SK-N-MC (cell line): ENCODE measurements at regions not wholly inside any gene's neighbourhood (a gene's known extent, or its start where the extent isn't known, plus 50 kb on each side); places are given as distances from the start of the nearest gene placed in this dataset.
A peak's percentile ranks its signal among the peaks of the same experiment; 100 is the strongest.

Source experiments
- DNase-seq: peaks from one replicate; pipeline ENCODE4 v3.0.0-alpha.2; 2011; ENCODE audit warnings: low read depth, low spot score
- H3K27ac ChIP-seq: fragments of 200-600 bp; sonication (generic); 2 replicates; pipeline ENCODE4 v1.5.1; 2016; ENCODE audit warnings: mixed run types
- H3K36me3 ChIP-seq: fragments of 200-600 bp; sonication (generic); 2 replicates; pipeline ENCODE4 v1.6.1; 2017; ENCODE audit warnings: antibody characterized with exemption, low read length, mixed read lengths; ENCODE audit not compliant: insufficient read depth
- H3K4me3 ChIP-seq: fragments of 200-600 bp; sonication (generic); 2 replicates; pipeline ENCODE4 v1.5.1; 2016
- H3K9ac ChIP-seq: fragments of 200-600 bp; sonication (generic); 2 replicates; pipeline ENCODE4 v1.8.0; 2017; ENCODE audit warnings: mixed run types, mixed read lengths; ENCODE audit not compliant: insufficient read length
- H3K9me3 ChIP-seq: fragments of 200-600 bp; sonication (generic); 2 replicates; pipeline ENCODE4 v1.6.1; 2017; ENCODE audit warnings: low read depth, mild to moderate bottlenecking, antibody characterized with exemption, low read length, moderate library complexity, mixed read lengths
- EZH2 ChIP-seq: fragments of 200-600 bp; sonication (generic); IDR thresholded peaks from one replicate; pipeline ENCODE4 v1.6.1; 2017; ENCODE audit warnings: antibody characterized with exemption
- FOXP2 ChIP-seq: optimal IDR thresholded peaks from 2 replicates; pipeline ENCODE3; 2011; ENCODE audit warnings: mild to moderate bottlenecking, moderate library complexity; ENCODE audit not compliant: insufficient read depth; ENCODE audit errors: extremely low read length, control extremely low read depth
- POLR2AphosphoS5 ChIP-seq: IDR thresholded peaks from 2 replicates; pipeline ENCODE4 v1.6.1; 2012; ENCODE audit warnings: mild to moderate bottlenecking, low read depth, low read length, borderline replicate concordance

DNA sequence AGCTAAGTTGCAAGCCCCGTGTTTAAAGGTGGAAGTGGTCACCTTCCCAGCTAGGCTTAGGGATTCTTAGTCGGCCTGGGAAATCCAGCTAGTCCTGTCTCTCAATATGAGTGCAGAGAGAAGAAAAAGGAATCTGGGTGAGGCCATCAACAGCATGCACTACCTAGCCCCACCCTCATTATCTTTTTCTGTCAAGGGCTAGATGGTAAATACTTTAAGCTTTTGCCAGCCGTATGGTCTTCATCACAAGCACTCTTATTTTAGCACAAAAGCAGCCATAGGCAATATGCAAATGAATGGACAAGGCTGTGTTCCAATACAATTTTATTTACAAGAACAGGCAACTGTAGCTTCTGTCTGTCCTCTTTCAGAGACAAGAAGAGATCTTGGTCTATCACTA, 282.9 kb downstream of the ZNF674 start:
- no peak overlapping the region for H3K9ac ChIP-seq
- H3K4me3 ChIP-seq = no peak overlapping the region
- no peaks in the 10 kb centered on the region for H3K9me3 ChIP-seq
- DNase-seq = no peak
- no peaks in the 10 kb centered on the region for H3K36me3 ChIP-seq
- no peak overlapping the region for H3K27ac ChIP-seq
- TF ChIP-seq FOXP2 (no peak), EZH2 (no peak), POLR2AphosphoS5 (no peak)

DNA sequence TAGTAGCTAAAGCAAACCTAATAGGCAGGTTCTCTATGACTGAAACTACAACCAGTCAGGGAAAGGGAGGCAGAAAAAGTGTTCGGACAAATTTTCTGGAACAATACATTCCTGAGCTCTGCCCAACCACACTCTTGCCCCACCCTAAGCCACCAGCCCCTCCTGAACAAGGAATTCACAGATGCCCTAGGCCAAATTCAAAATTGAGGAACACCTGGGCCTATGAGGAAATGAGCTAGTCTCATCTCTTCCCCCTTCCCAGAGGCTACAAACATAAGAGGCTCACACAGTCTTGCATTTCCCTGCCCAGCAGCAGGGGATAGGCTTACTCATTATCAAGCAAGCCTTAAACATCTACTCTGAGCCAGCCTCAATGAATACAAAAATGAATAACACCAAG, 284.7 kb downstream of the ZNF674 start:
- H3K27ac ChIP-seq = no peak overlapping the region
- TF ChIP-seq POLR2AphosphoS5 (no peak), EZH2 (no peak), FOXP2 (no peak)
- no peak for DNase-seq
- no peak overlapping the region for H3K4me3 ChIP-seq
- H3K9me3 ChIP-seq = no peaks in the 10 kb centered on the region
- no peak overlapping the region for H3K9ac ChIP-seq
- no peaks in the 10 kb centered on the region for H3K36me3 ChIP-seq

DNA sequence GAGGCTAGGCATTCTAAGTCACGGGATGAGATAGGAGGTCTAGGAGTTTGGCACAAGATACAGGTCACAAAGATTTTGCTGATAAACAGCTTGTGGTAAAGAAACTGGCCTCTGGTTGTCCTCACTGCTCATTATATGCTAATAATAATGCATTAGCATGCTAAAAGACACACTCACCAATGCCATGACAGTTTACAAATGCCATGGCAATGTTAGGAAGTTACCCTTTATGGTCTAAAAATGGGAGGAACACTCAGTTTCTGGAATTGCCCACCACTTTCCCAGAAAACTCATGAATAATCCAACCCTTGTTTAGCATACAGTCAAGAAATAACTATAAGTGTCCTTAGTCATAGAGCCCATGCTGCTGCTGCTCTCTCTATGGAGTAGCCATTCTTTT, 286.9 kb downstream of the ZNF674 start:
- Histone ChIP-seq H3K36me3 (no peaks in the 10 kb centered on the region), H3K9me3 (no peaks in the 10 kb centered on the region), H3K9ac (no peak overlapping the region), H3K27ac (no peak overlapping the region), H3K4me3 (no peak overlapping the region)
- TF ChIP-seq EZH2 (no peak), FOXP2 (no peak), POLR2AphosphoS5 (no peak)
- no peak for DNase-seq

- no peak overlapping the region for H3K9ac ChIP-seq
- no peak for DNase-seq
- no peaks in the 10 kb centered on the region for H3K36me3 ChIP-seq
- TF ChIP-seq EZH2 (no peak), FOXP2 (no peak), POLR2AphosphoS5 (no peak)
- H3K27ac ChIP-seq = no peak overlapping the region
- H3K9me3 ChIP-seq = no peaks in the 10 kb centered on the region
- H3K4me3 ChIP-seq = no peak overlapping the region
Measured at GRCh38 chrX:46257451-46257879, 287.8 kb downstream of the ZNF674 start.

DNA sequence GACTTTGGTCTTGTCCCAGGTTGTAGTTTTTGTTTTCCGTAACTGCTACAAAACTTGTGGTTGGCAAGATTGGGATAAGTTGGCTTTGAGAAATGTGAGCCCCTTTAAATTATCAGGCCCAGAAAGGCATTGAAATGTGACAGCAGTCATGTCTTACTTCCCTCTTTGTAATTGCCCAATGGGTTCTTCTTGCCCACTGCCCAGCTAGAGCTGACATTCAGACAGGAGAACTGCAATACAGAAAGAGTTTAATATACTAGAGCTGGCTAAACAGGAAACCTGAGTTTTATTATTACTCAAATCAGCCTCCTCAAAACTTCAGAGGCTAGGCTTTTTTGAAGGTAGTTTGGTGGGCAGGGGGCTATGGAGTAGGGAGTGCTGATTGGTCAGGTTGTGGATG, 288.3 kb downstream of the ZNF674 start:
- Histone ChIP-seq H3K4me3 (no peak overlapping the region), H3K36me3 (no peaks in the 10 kb centered on the region), H3K27ac (no peak overlapping the region), H3K9me3 (no peaks in the 10 kb centered on the region), H3K9ac (no peak overlapping the region)
- TF ChIP-seq FOXP2 (no peak), EZH2 (no peak), POLR2AphosphoS5 (no peak)
- DNase-seq = no peak

- H3K9me3 ChIP-seq = no peaks in the 10 kb centered on the region
- H3K4me3 ChIP-seq = peak overlapping the region; percentile 62
- H3K9ac ChIP-seq = no peak overlapping the region
- DNase-seq = peak; percentile 52
- no peak for TF ChIP-seq EZH2
- no peak for TF ChIP-seq POLR2AphosphoS5
- no peak for TF ChIP-seq FOXP2
- no peaks in the 10 kb centered on the region for H3K36me3 ChIP-seq
- H3K27ac ChIP-seq = peak overlapping the region; percentile 98
Measured at GRCh38 chrX:46255046-46255445, 290.2 kb downstream of the ZNF674 start.

- Histone ChIP-seq H3K9me3 (no peaks in the 10 kb centered on the region), H3K27ac (peak overlapping the region; percentile 98), H3K4me3 (peak overlapping the region; percentile 62), H3K9ac (peak overlapping the region; percentile 37), H3K36me3 (no peaks in the 10 kb centered on the region)
- TF ChIP-seq POLR2AphosphoS5 (no peak), EZH2 (no peak), FOXP2 (no peak)
- DNase-seq = no peak
Measured at GRCh38 chrX:46254641-46255040, 290.6 kb downstream of the ZNF674 start.

DNA sequence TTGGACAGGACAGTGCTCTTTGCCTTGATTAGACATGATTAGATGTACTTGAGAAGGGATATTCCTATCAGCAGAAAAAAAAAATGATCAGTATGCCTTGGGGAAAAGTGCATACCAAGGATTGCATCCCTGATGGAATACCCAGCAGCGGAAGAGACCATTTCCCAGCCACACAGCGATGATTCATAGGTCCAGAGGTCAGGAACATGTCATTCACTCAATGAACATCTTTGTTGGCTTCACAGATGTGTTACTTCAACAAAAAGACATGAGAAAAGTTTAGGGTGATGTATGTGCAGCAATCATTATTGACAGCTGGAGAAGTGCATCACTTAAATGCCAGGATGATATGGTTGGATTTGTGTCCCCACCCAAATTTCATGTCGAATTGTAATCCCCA, 293.5 kb downstream of the ZNF674 start:
- Histone ChIP-seq H3K36me3 (no peaks in the 10 kb centered on the region), H3K9me3 (no peaks in the 10 kb centered on the region), H3K9ac (no peak overlapping the region), H3K27ac (no peak overlapping the region), H3K4me3 (no peak overlapping the region)
- no peak for TF ChIP-seq POLR2AphosphoS5
- no peak for TF ChIP-seq EZH2
- no peak for TF ChIP-seq FOXP2
- no peak for DNase-seq

DNA sequence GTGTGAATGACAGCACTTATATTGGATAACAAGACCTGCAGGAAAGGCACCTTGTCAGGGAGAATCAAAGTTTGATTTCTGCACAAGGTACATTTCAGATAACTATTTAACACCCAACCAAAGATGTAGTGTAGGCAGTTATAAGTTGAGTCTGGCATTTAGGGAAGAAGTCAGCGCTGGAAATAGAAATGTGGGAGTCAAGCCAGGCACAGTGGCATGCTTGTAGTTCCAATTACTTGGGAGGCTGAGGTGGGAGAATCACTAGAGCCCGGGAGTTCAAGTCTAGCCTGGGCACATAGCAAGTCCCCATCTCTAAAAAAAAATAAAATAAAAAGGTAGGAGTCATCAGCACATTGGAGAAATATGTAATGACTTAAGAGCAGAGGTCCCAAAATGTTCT, 295.1 kb downstream of the ZNF674 start:
- H3K36me3 ChIP-seq = no peaks in the 10 kb centered on the region
- no peak for TF ChIP-seq EZH2
- H3K27ac ChIP-seq = no peak overlapping the region
- no peaks in the 10 kb centered on the region for H3K9me3 ChIP-seq
- H3K4me3 ChIP-seq = no peak overlapping the region
- no peak overlapping the region for H3K9ac ChIP-seq
- DNase-seq = no peak
